ENCODE measurements at regions not wholly inside any gene's neighbourhood (a gene's known extent, or its start where the extent isn't known, plus 50 kb on each side); places are given as distances from the start of the nearest gene placed in this dataset.

DNA sequence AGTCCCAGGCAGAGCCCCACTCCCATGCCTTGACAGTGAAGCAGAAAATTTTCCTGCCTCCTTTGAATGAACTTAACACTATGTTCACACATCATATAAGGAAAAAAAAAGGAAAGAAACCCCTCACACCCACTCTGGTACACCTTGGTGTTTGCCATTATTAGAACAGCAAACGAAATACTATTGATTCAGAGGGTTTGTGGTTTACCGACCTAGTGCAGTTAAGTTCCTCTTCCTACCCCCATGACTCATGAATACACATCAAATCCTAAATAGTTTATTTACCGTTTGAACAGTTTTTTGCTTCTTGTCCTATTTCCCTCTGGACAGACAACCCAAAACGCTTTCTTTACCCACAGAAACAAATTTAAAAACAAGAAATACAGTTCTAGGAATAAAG is 237.7 kb downstream of the FOXA2 start:
- TF ChIP-seq, protein P1, sequence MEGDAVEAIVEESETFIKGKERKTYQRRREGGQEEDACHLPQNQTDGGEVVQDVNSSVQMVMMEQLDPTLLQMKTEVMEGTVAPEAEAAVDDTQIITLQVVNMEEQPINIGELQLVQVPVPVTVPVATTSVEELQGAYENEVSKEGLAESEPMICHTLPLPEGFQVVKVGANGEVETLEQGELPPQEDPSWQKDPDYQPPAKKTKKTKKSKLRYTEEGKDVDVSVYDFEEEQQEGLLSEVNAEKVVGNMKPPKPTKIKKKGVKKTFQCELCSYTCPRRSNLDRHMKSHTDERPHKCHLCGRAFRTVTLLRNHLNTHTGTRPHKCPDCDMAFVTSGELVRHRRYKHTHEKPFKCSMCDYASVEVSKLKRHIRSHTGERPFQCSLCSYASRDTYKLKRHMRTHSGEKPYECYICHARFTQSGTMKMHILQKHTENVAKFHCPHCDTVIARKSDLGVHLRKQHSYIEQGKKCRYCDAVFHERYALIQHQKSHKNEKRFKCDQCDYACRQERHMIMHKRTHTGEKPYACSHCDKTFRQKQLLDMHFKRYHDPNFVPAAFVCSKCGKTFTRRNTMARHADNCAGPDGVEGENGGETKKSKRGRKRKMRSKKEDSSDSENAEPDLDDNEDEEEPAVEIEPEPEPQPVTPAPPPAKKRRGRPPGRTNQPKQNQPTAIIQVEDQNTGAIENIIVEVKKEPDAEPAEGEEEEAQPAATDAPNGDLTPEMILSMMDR (IDR thresholded peaks at IDR 0.05): no peak
- TF ChIP-seq POLR2A (IDR thresholded peaks at IDR 0.05) (no peak), EP300 (IDR thresholded peaks at IDR 0.05) (no peak), POLR2AphosphoS5 (IDR thresholded peaks at IDR 0.05) (no peak)

All from stomach (tissue), 4 donors.